Panc1 (cell line): ENCODE measurements at regions not wholly inside any gene's neighbourhood (a gene's known extent, or its start where the extent isn't known, plus 50 kb on each side); places are given as distances from the start of the nearest gene placed in this dataset.

ENCODE experiments used
- POLR2AphosphoS5 ChIP-seq: IDR thresholded peaks from 2 replicates; pipeline ENCODE4 v1.6.1; 2012; ENCODE audit warnings: mild to moderate bottlenecking, low read depth, low read length, moderate library complexity
- SIN3A ChIP-seq: IDR thresholded peaks from 2 replicates; pipeline ENCODE4 v1.6.1; 2012; ENCODE audit warnings: low read depth, mild to moderate bottlenecking, low read length, moderate library complexity, borderline replicate concordance; ENCODE audit not compliant: insufficient read depth
- TF ChIP-seq, protein P1 (sequence below): fragments of 450-650 bp; IDR thresholded peaks from 2 replicates; pipeline ENCODE4 v1.5.1; 2017; ENCODE audit warnings: mild to moderate bottlenecking
- TF ChIP-seq, protein P2 (sequence below), 2 experiments: IDR thresholded peaks; 2 replicates each; pipeline ENCODE4 v1.6.1; 2011 to 2012; ENCODE audit warnings: low read depth in 2 of 2, control low read depth in 1 of 2, low read length in 1 of 2, mild to moderate bottlenecking in 1 of 2, moderate library complexity in 1 of 2; ENCODE audit not compliant: insufficient read depth in 1 of 2

GRCh38 chr6:27743787-27744186, 168.4 kb downstream of the OR2B2 start:
- TF ChIP-seq, protein P1, sequence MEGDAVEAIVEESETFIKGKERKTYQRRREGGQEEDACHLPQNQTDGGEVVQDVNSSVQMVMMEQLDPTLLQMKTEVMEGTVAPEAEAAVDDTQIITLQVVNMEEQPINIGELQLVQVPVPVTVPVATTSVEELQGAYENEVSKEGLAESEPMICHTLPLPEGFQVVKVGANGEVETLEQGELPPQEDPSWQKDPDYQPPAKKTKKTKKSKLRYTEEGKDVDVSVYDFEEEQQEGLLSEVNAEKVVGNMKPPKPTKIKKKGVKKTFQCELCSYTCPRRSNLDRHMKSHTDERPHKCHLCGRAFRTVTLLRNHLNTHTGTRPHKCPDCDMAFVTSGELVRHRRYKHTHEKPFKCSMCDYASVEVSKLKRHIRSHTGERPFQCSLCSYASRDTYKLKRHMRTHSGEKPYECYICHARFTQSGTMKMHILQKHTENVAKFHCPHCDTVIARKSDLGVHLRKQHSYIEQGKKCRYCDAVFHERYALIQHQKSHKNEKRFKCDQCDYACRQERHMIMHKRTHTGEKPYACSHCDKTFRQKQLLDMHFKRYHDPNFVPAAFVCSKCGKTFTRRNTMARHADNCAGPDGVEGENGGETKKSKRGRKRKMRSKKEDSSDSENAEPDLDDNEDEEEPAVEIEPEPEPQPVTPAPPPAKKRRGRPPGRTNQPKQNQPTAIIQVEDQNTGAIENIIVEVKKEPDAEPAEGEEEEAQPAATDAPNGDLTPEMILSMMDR = no peak
- TF ChIP-seq SIN3A = no peak
- TF ChIP-seq POLR2AphosphoS5 = no peak
- TF ChIP-seq, protein P2, sequence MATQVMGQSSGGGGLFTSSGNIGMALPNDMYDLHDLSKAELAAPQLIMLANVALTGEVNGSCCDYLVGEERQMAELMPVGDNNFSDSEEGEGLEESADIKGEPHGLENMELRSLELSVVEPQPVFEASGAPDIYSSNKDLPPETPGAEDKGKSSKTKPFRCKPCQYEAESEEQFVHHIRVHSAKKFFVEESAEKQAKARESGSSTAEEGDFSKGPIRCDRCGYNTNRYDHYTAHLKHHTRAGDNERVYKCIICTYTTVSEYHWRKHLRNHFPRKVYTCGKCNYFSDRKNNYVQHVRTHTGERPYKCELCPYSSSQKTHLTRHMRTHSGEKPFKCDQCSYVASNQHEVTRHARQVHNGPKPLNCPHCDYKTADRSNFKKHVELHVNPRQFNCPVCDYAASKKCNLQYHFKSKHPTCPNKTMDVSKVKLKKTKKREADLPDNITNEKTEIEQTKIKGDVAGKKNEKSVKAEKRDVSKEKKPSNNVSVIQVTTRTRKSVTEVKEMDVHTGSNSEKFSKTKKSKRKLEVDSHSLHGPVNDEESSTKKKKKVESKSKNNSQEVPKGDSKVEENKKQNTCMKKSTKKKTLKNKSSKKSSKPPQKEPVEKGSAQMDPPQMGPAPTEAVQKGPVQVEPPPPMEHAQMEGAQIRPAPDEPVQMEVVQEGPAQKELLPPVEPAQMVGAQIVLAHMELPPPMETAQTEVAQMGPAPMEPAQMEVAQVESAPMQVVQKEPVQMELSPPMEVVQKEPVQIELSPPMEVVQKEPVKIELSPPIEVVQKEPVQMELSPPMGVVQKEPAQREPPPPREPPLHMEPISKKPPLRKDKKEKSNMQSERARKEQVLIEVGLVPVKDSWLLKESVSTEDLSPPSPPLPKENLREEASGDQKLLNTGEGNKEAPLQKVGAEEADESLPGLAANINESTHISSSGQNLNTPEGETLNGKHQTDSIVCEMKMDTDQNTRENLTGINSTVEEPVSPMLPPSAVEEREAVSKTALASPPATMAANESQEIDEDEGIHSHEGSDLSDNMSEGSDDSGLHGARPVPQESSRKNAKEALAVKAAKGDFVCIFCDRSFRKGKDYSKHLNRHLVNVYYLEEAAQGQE (IDR thresholded peaks at IDR 0.05; ENCODE audit: insufficient read depth in 1 of 2, low read depth in 2 of 2, low read length in 1 of 2) = no peak
